ENCODE measurements at regions not wholly inside any gene's neighbourhood (a gene's known extent, or its start where the extent isn't known, plus 50 kb on each side); places are given as distances from the start of the nearest gene placed in this dataset.

- no peak for TF ChIP-seq CTCF (IDR thresholded peaks at IDR 0.05; ENCODE audit: low read depth, low read length)
- in situ Hi-C loops (cut with HindIII; ENCODE audit: low sequenced_read_pairs) = no loop called here
- no peak for DNase-seq (ENCODE audit: low read depth, low spot score)
- H3K4me3 ChIP-seq (ENCODE audit: low read depth, low read length) = no peak overlapping the region
Observed at GRCh38 chr7:131096267-131096927, 231.3 kb upstream of the MKLN1 start.

GRCh38 chr7:131097662-131098376 is 229.9 kb upstream of the MKLN1 start:
- H3K4me3 ChIP-seq (ENCODE audit: low read depth, low read length) = no peak overlapping the region
- in situ Hi-C loops (cut with HindIII; ENCODE audit: low sequenced_read_pairs) = no loop called here
- TF ChIP-seq CTCF (IDR thresholded peaks at IDR 0.05; ENCODE audit: low read depth, low read length) = no peak
- DNase-seq (ENCODE audit: low read depth, low spot score) = no peak

- H3K4me3 ChIP-seq (ENCODE audit: low read depth, low read length) = no peak overlapping the region
- no peak for TF ChIP-seq CTCF (IDR thresholded peaks at IDR 0.05; ENCODE audit: low read depth, low read length)
- in situ Hi-C loops (cut with HindIII; ENCODE audit: low sequenced_read_pairs) = no loop called here
- DNase-seq (ENCODE audit: low read depth, low spot score) = no peak
Observed at GRCh38 chr7:131098527-131098926, 229.1 kb upstream of the MKLN1 start.

- no peak for DNase-seq (ENCODE audit: low read depth, low spot score)
- H3K4me3 ChIP-seq (ENCODE audit: low read depth, low read length) = no peak overlapping the region
- TF ChIP-seq CTCF (IDR thresholded peaks at IDR 0.05; ENCODE audit: low read depth, low read length) = no peak
- in situ Hi-C loops (cut with HindIII; ENCODE audit: low sequenced_read_pairs) = no loop called here
Observed at GRCh38 chr7:131100357-131101054, 227.2 kb upstream of the MKLN1 start.

- in situ Hi-C loops (cut with HindIII; ENCODE audit: low sequenced_read_pairs) = no loop called here
- no peak overlapping the region for H3K4me3 ChIP-seq (ENCODE audit: low read depth, low read length)
- TF ChIP-seq CTCF (IDR thresholded peaks at IDR 0.05; ENCODE audit: low read depth, low read length) = no peak
- peak; percentile 77 for DNase-seq (ENCODE audit: low read depth, low spot score)
Observed at GRCh38 chr7:131103997-131104396, 223.7 kb upstream of the MKLN1 start.

- no peak overlapping the region for H3K4me3 ChIP-seq (ENCODE audit: low read depth, low read length)
- TF ChIP-seq CTCF (IDR thresholded peaks at IDR 0.05; ENCODE audit: low read depth, low read length) = no peak
- in situ Hi-C loops (cut with HindIII; ENCODE audit: low sequenced_read_pairs) = no loop called here
- peak; percentile 64 for DNase-seq (ENCODE audit: low read depth, low spot score)
Observed at GRCh38 chr7:131104596-131105293, 222.9 kb upstream of the MKLN1 start.
